H9 (cell line): ENCODE measurements at regions not wholly inside any gene's neighbourhood (a gene's known extent, or its start where the extent isn't known, plus 50 kb on each side); places are given as distances from the start of the nearest gene placed in this dataset.

ENCODE experiments used
- DNase-seq: peaks from one replicate; pipeline ENCODE4 v3.0.0-alpha.2; 2017
- H2AFZ ChIP-seq: one replicate; pipeline ENCODE4 v1.6.1; 2013; ENCODE audit warnings: mild to moderate bottlenecking, low read length, control low read depth, moderate library complexity
- H2AK5ac ChIP-seq: 2 replicates; pipeline ENCODE4 v1.6.1; 2013; ENCODE audit warnings: low read length, control low read depth, mixed read lengths; ENCODE audit not compliant: insufficient read length
- H2BK120ac ChIP-seq: one replicate; pipeline ENCODE4 v1.6.1; 2013; ENCODE audit warnings: low read depth, mild to moderate bottlenecking, low read length, control low read depth, inconsistent platforms; ENCODE audit not compliant: poor library complexity, severe bottlenecking
- H2BK12ac ChIP-seq: 2 replicates; pipeline ENCODE4 v1.6.1; 2013; ENCODE audit warnings: low read length, control low read depth, mixed read lengths, low read depth; ENCODE audit not compliant: insufficient read length
- H2BK15ac ChIP-seq: 2 replicates; pipeline ENCODE4 v1.6.1; 2013; ENCODE audit warnings: low read depth, low read length, control low read depth
- H2BK20ac ChIP-seq: one replicate; pipeline ENCODE4 v1.6.1; 2013; ENCODE audit warnings: low read depth, mild to moderate bottlenecking, low read length, control low read depth, inconsistent platforms; ENCODE audit not compliant: poor library complexity, severe bottlenecking
- H2BK5ac ChIP-seq: 2 replicates; pipeline ENCODE4 v1.6.1; 2013; ENCODE audit warnings: low read length, control low read depth, mixed read lengths; ENCODE audit not compliant: insufficient read length
- H3K14ac ChIP-seq: 2 replicates; pipeline ENCODE4 v1.6.1; 2013; ENCODE audit warnings: low read length, control low read depth; ENCODE audit not compliant: insufficient read depth
- H3K18ac ChIP-seq: 2 replicates; pipeline ENCODE4 v1.6.1; 2013; ENCODE audit warnings: low read depth, mild to moderate bottlenecking, mixed read lengths, low read length, control low read depth; ENCODE audit not compliant: insufficient read length
- H3K23ac ChIP-seq: 2 replicates; pipeline ENCODE4 v1.6.1; 2013; ENCODE audit warnings: low read length, control low read depth, mixed read lengths, low read depth; ENCODE audit not compliant: insufficient read length
- H3K23me2 ChIP-seq: 2 replicates; pipeline ENCODE4 v1.6.1; 2013; ENCODE audit warnings: low read depth, mild to moderate bottlenecking, mixed read lengths, low read length, control low read depth; ENCODE audit not compliant: insufficient read length, poor library complexity, severe bottlenecking
- H3K27ac ChIP-seq: 2 replicates; pipeline ENCODE4 v1.5.1; 2013; ENCODE audit warnings: low read length, control low read depth, mixed read lengths, low read depth; ENCODE audit not compliant: insufficient read length
- H3K27me3 ChIP-seq: 2 replicates; pipeline ENCODE4 v1.6.1; 2013; ENCODE audit warnings: low read length, control low read depth, inconsistent platforms; ENCODE audit not compliant: insufficient read depth
- H3K4ac ChIP-seq: 2 replicates; pipeline ENCODE4 v1.6.1; 2013; ENCODE audit warnings: low read depth, mild to moderate bottlenecking, control low read depth, inconsistent platforms, low read length, moderate library complexity
- H3K4me1 ChIP-seq: 2 replicates; pipeline ENCODE4 v1.6.1; 2013; ENCODE audit warnings: low read length, control low read depth, inconsistent platforms; ENCODE audit not compliant: insufficient read depth
- H3K4me2 ChIP-seq: 2 replicates; pipeline ENCODE4 v1.6.1; 2013; ENCODE audit warnings: low read length, control low read depth, mixed read lengths; ENCODE audit not compliant: insufficient read length, insufficient read depth
- H3K56ac ChIP-seq: 2 replicates; pipeline ENCODE4 v1.6.1; 2013; ENCODE audit warnings: low read depth, mild to moderate bottlenecking, mixed read lengths, low read length, control low read depth; ENCODE audit not compliant: insufficient read length
- H3K79me1 ChIP-seq: 2 replicates; pipeline ENCODE4 v1.6.1; 2013; ENCODE audit warnings: low read depth, mild to moderate bottlenecking, moderate library complexity, low read length, control low read depth, inconsistent platforms; ENCODE audit not compliant: insufficient read depth, poor library complexity, severe bottlenecking
- H3K79me2 ChIP-seq: 2 replicates; pipeline ENCODE4 v1.6.1; 2013; ENCODE audit warnings: low read length, control low read depth, inconsistent platforms; ENCODE audit not compliant: insufficient read depth
- H3K9ac ChIP-seq: 2 replicates; pipeline ENCODE4 v1.6.1; 2013; ENCODE audit warnings: low read length, control low read depth, mixed read lengths; ENCODE audit not compliant: insufficient read length; ENCODE audit errors: extremely low read depth
- H3K9me3 ChIP-seq: one replicate; pipeline ENCODE4 v1.6.1; 2013; ENCODE audit warnings: low read depth, low read length, inconsistent platforms; ENCODE audit not compliant: control insufficient read depth
- H3T11ph ChIP-seq: one replicate; pipeline ENCODE4 v1.6.1; 2013; ENCODE audit warnings: mild to moderate bottlenecking, low read length, control low read depth, inconsistent platforms
- H4K20me1 ChIP-seq: one replicate; pipeline ENCODE4 v1.6.1; 2013; ENCODE audit not compliant: control insufficient read depth, insufficient read length, insufficient read depth
- H4K5ac ChIP-seq: 2 replicates; pipeline ENCODE4 v1.6.1; 2013; ENCODE audit warnings: low read depth, mild to moderate bottlenecking, mixed read lengths, low read length, control low read depth; ENCODE audit not compliant: insufficient read length
- H4K8ac ChIP-seq: replicated peaks from 2 replicates; pipeline ENCODE4 v1.6.1; 2013; ENCODE audit warnings: low read length, control low read depth, mixed read lengths, low read depth; ENCODE audit not compliant: insufficient read length
- H4K91ac ChIP-seq: 2 replicates; pipeline ENCODE4 v1.6.1; 2013; ENCODE audit warnings: low read depth, mild to moderate bottlenecking, moderate library complexity, mixed read lengths, low read length, control low read depth; ENCODE audit not compliant: insufficient read length
- H3K27ac Mint-ChIP-seq, 3 experiments: 2 replicates in 2 of 3; 3 replicates in 1 of 3; pipeline ENCODE4 v1.8.0; 2020 to 2021; ENCODE audit warnings: mixed read lengths in 3 of 3, mild to moderate bottlenecking in 1 of 3, moderate library complexity in 1 of 3
- H3K27me3 Mint-ChIP-seq: 2 replicates; pipeline ENCODE4 v1.8.0; 2021; ENCODE audit warnings: low read depth, mild to moderate bottlenecking, moderate library complexity, mixed read lengths
- H3K36me3 Mint-ChIP-seq, 3 experiments: 2 replicates in 2 of 3; 3 replicates in 1 of 3; pipeline ENCODE4 v1.8.0; 2020 to 2021; ENCODE audit warnings: low read depth in 3 of 3, mixed read lengths in 3 of 3; ENCODE audit not compliant: insufficient read depth in 1 of 3
- H3K4me1 Mint-ChIP-seq, 2 experiments: 2 replicates each; pipeline ENCODE4 v1.8.0; 2020; ENCODE audit warnings: mixed read lengths in 2 of 2
- H3K4me3 Mint-ChIP-seq, 2 experiments: 2 replicates in 1 of 2; 3 replicates in 1 of 2; pipeline ENCODE4 v1.8.0; 2020 to 2021; ENCODE audit warnings: mild to moderate bottlenecking in 2 of 2, mixed read lengths in 2 of 2, moderate library complexity in 1 of 2
- H3K9me3 Mint-ChIP-seq, 2 experiments: 2 replicates in 1 of 2; 3 replicates in 1 of 2; pipeline ENCODE4 v1.8.0; 2020; ENCODE audit warnings: mild to moderate bottlenecking in 2 of 2, mixed read lengths in 2 of 2, moderate library complexity in 1 of 2
- CTCF ChIP-seq: fragments of 200-600 bp; sonication (generic); conservative IDR thresholded peaks from 3 replicates; pipeline ENCODE4 v1.8.0; 2021; ENCODE audit warnings: antibody characterized with exemption, mild to moderate bottlenecking
- WGBS: extraction: QIAGEN DNeasy Blood & Tissue Kit; methylation state at CpG from one replicate; pipeline ENCODE4 v1.1.7; 2013; ENCODE audit warnings: missing lambda C conversion rate, low lambda C conversion rate, mixed read lengths; ENCODE audit not compliant: insufficient read length; ENCODE audit errors: extremely low coverage; 5-methylcytosine and 5-hydroxymethylcytosine counted together

GRCh38 chr1:167152192-167152876 lies 58.5 kb downstream of the STYXL2 start:
- peak overlapping the region in 2 of 3 experiments; percentile 65 to 97; a peak in 4 of 7 replicates for H3K27ac Mint-ChIP-seq
- Histone ChIP-seq H3K27me3 (no peaks in the 10 kb centered on the region), H2BK5ac (no peak overlapping the region), H4K8ac (no peak overlapping the region), H3K79me2 (no peaks in the 10 kb centered on the region), H3K56ac (no peak overlapping the region), H3K9me3 (no peaks in the 10 kb centered on the region), H3K4ac (no peak overlapping the region), H3K23me2 (no peaks in the 10 kb centered on the region), H3K14ac (no peak overlapping the region), H4K91ac (no peak overlapping the region), H3K23ac (no peak overlapping the region), H3K79me1 (no peaks in the 10 kb centered on the region), H3K27ac (no peak overlapping the region), H3K4me1 (peaks cover 6% of the 10 kb centered on the region), H2AFZ (no peak overlapping the region), H3K9ac (no peak overlapping the region), H3T11ph (no peak overlapping the region), H2AK5ac (no peak overlapping the region), H2BK20ac (no peak overlapping the region), H3K18ac (no peak overlapping the region), H4K20me1 (no peaks in the 10 kb centered on the region), H2BK120ac (no peak overlapping the region), H4K5ac (no peak overlapping the region), H2BK12ac (no peak overlapping the region), H3K4me2 (no peak overlapping the region), H2BK15ac (no peak overlapping the region)
- no CpG with 5 or more reads among the region's 6 CpGs for WGBS
- peaks cover 7% of the 10 kb centered on the region in 2 experiments for H3K9me3 Mint-ChIP-seq
- no peak for TF ChIP-seq CTCF
- H3K27me3 Mint-ChIP-seq: peaks cover 2% of the 10 kb centered on the region; the same call in 1 of the 2 replicates
- DNase-seq: no peak
- no peak overlapping the region for H3K4me3 Mint-ChIP-seq
- H3K4me1 Mint-ChIP-seq: peaks cover 26 to 27% of the 10 kb centered on the region in 2 experiments
- H3K36me3 Mint-ChIP-seq: peaks cover under 1 to 8% (median 5%) of the 10 kb centered on the region in 3 experiments
